ENCODE measurements at regions not wholly inside any gene's neighbourhood (a gene's known extent, or its start where the extent isn't known, plus 50 kb on each side); places are given as distances from the start of the nearest gene placed in this dataset.
"Not testable (repeated sequence)": the region's sequence is repeated elsewhere in the genome, so short reads cannot be mapped to it uniquely, and the experiment has no call there.

GRCh38 chr7:113563257-113563656 lies 355.6 kb downstream of the PPP1R3A start:
- DNase-seq = not testable (repeated sequence)

GRCh38 chr7:113562801-113563200 lies 356.0 kb downstream of the PPP1R3A start:
- DNase-seq = no peak

GRCh38 chr7:113562242-113562641 lies 356.6 kb downstream of the PPP1R3A start:
- no peak for DNase-seq

GRCh38 chr7:113561446-113561845 lies 357.4 kb downstream of the PPP1R3A start:
- no peak for DNase-seq

- no peak for DNase-seq
Observed at GRCh38 chr7:113550966-113551365, 367.8 kb downstream of the PPP1R3A start.

- no peak for DNase-seq
Observed at GRCh38 chr7:113548561-113548960, 370.2 kb downstream of the PPP1R3A start.

GRCh38 chr7:113548137-113548536 lies 370.7 kb downstream of the PPP1R3A start:
- DNase-seq = no peak

GRCh38 chr7:113521468-113521867 lies 397.3 kb downstream of the PPP1R3A start:
- no peak for DNase-seq

GRCh38 chr7:113519472-113519871 lies 399.3 kb downstream of the PPP1R3A start:
- no peak for DNase-seq

- no peak for DNase-seq
Observed at GRCh38 chr7:113504691-113505090, 386.3 kb upstream of the SMIM30 start.

- DNase-seq = no peak
Observed at GRCh38 chr7:113504142-113504541, 385.8 kb upstream of the SMIM30 start.

GRCh38 chr7:113496586-113496985 lies 378.2 kb upstream of the SMIM30 start:
- DNase-seq = not testable (repeated sequence)

- DNase-seq = not testable (repeated sequence)
Observed at GRCh38 chr7:113494797-113495566, 376.6 kb upstream of the SMIM30 start.

GRCh38 chr7:113491305-113491704 lies 373.0 kb upstream of the SMIM30 start:
- DNase-seq = no peak

- DNase-seq = no peak
Observed at GRCh38 chr7:113487925-113488731, 369.8 kb upstream of the SMIM30 start.

GRCh38 chr7:113486548-113486947 lies 368.2 kb upstream of the SMIM30 start:
- DNase-seq = no peak

GRCh38 chr7:113483657-113484056 lies 365.3 kb upstream of the SMIM30 start:
- DNase-seq = no peak

GRCh38 chr7:113480537-113480936 lies 362.2 kb upstream of the SMIM30 start:
- no peak for DNase-seq

- DNase-seq = no peak
Observed at GRCh38 chr7:113464096-113464855, 345.9 kb upstream of the SMIM30 start.

- DNase-seq = no peak
Observed at GRCh38 chr7:113460067-113460466, 341.7 kb upstream of the SMIM30 start.

GRCh38 chr7:113456533-113456932 lies 338.2 kb upstream of the SMIM30 start:
- no peak for DNase-seq

- DNase-seq = no peak
Observed at GRCh38 chr7:113454597-113455169, 336.3 kb upstream of the SMIM30 start.

- DNase-seq = no peak
Observed at GRCh38 chr7:113452245-113452644, 333.9 kb upstream of the SMIM30 start.
